HCT116 (cell line): ENCODE measurements at regions not wholly inside any gene's neighbourhood (a gene's known extent, or its start where the extent isn't known, plus 50 kb on each side); places are given as distances from the start of the nearest gene placed in this dataset.

Experiments used
- ATAC-seq: fragments of 200-7000 bp; cut with Tn5 transposase; 2 replicates; pipeline ENCODE4 v1.9.1; 2020; ENCODE audit warnings: mild to moderate bottlenecking, moderate library complexity
- BruUV-seq: library from RNA; stranded (reverse); fragments of 400-500 nt; replicated peaks from 2 replicates; lab custom pipeline; 2021; lab: Mats Ljungman, UMichigan
- CTCF ChIA-PET: fragments of 300-600 bp; sonication (Branson Sonifier 250); formaldehyde crosslinking; loops from one replicate; lab custom pipeline; 2021; ENCODE audit warnings: antibody characterized with exemption; lab: Charles Lee
- POLR2A ChIA-PET: fragments of 300-600, 350-600 bp; sonication (Branson Sonifier 250); formaldehyde crosslinking; loops from one replicate; lab custom pipeline; 2021; ENCODE audit warnings: antibody characterized with exemption; lab: Charles Lee
- RAD21 ChIA-PET, 2 experiments: fragments of 300-600 bp; sonication (Branson Sonifier 250); formaldehyde crosslinking; loops; one replicate each; lab custom pipeline; 2023; ENCODE audit warnings: low total read pairs in 2 of 2; ENCODE audit not compliant: uncharacterized antibody in 2 of 2, unreplicated experiment in 2 of 2, low non-redundant PET in 1 of 2; lab: Charles Lee
- DNase-seq: peaks from one replicate; pipeline ENCODE4 v3.0.0-alpha.2; 2010; ENCODE audit warnings: low read depth, low spot score
- H2AFZ ChIP-seq: fragments of 200-600 bp; shearing (Covaris generic), sonication (generic); 2 replicates; pipeline ENCODE4 v1.6.1; 2017; ENCODE audit warnings: low read depth, mixed run types, mixed read lengths, antibody characterized with exemption, low read length; ENCODE audit not compliant: poor library complexity, severe bottlenecking
- H3K27ac ChIP-seq: 2 replicates; pipeline ENCODE4 v1.5.1; 2012; ENCODE audit warnings: low read depth, low read length
- H3K27me3 ChIP-seq: fragments of 200-600 bp; sonication (generic); 2 replicates; pipeline ENCODE4 v1.6.1; 2016; ENCODE audit warnings: mixed run types, low read length, mixed read lengths; ENCODE audit not compliant: insufficient read depth
- H3K36me3 ChIP-seq, 2 experiments: fragments of 200-500 bp in 1 of 2; fragments of 200-600 bp in 1 of 2; sonication (Bioruptor generic) in 1 of 2; sonication (generic) in 1 of 2; 2 replicates each; pipeline versions ENCODE4 v1.5.1 to v1.6.1; 2014 to 2016; ENCODE audit warnings: low read length in 2 of 2, inconsistent platforms in 1 of 2, mixed read lengths in 1 of 2, mixed run types in 1 of 2; ENCODE audit not compliant: insufficient read depth in 2 of 2, control insufficient read depth in 1 of 2
- H3K4me1 ChIP-seq, 2 experiments: fragments of 200-600 bp in 1 of 2; sonication (generic) in 1 of 2; 2 replicates each; pipeline versions ENCODE4 v1.5.1 to v1.6.1; 2012 to 2017; ENCODE audit warnings: low read length in 2 of 2, inconsistent platforms in 1 of 2, mild to moderate bottlenecking in 1 of 2, mixed read lengths in 1 of 2, mixed run types in 1 of 2, moderate library complexity in 1 of 2; ENCODE audit not compliant: insufficient read depth in 2 of 2, control insufficient read depth in 1 of 2
- H3K4me2 ChIP-seq: fragments of 200-600 bp; sonication (generic); 2 replicates; pipeline ENCODE4 v1.6.1; 2017; ENCODE audit warnings: mixed run types, low read length, mixed read lengths
- H3K4me3 ChIP-seq, 2 experiments: fragments of 200-600 bp in 1 of 2; sonication (generic) in 1 of 2; replicated peaks in 1 of 2; 2 replicates each; pipeline ENCODE4 v1.5.1; 2011 to 2016; ENCODE audit warnings: low read length in 2 of 2, control low read depth in 1 of 2, low read depth in 1 of 2, mild to moderate bottlenecking in 1 of 2, mixed read lengths in 1 of 2, mixed run types in 1 of 2
- H3K79me2 ChIP-seq: fragments of 200-600 bp; sonication (generic); 2 replicates; pipeline ENCODE4 v1.6.1; 2017; ENCODE audit warnings: mild to moderate bottlenecking, mixed run types, low read length, moderate library complexity, mixed read lengths; ENCODE audit not compliant: insufficient read depth
- H3K9ac ChIP-seq: fragments of 200-600 bp; sonication (generic); 2 replicates; pipeline ENCODE4 v1.6.1; 2016; ENCODE audit warnings: low read length, mixed read lengths
- H3K9me2 ChIP-seq: fragments of 200-600 bp; sonication (generic), shearing (Covaris generic); 2 replicates; pipeline ENCODE4 v1.6.1; 2017; ENCODE audit warnings: mixed run types, mild to moderate bottlenecking, moderate library complexity; ENCODE audit not compliant: insufficient read depth
- H3K9me3 ChIP-seq, 2 experiments: fragments of 200-500 bp in 1 of 2; fragments of 200-600 bp in 1 of 2; sonication (Bioruptor generic) in 1 of 2; sonication (generic) in 1 of 2; 2 replicates each; pipeline ENCODE4 v1.6.1; 2014 to 2017; ENCODE audit warnings: low read length in 2 of 2, mixed read lengths in 2 of 2, inconsistent platforms in 1 of 2, low read depth in 1 of 2, mild to moderate bottlenecking in 1 of 2, mixed run types in 1 of 2, moderate library complexity in 1 of 2; ENCODE audit not compliant: control insufficient read depth in 1 of 2, insufficient read depth in 1 of 2
- H4K20me1 ChIP-seq: fragments of 200-600 bp; sonication (generic), shearing (Covaris generic); 2 replicates; pipeline ENCODE4 v1.6.1; 2017; ENCODE audit warnings: mixed run types, mild to moderate bottlenecking, moderate library complexity; ENCODE audit not compliant: insufficient read depth
- CEBPB ChIP-seq: IDR thresholded peaks from 2 replicates; pipeline ENCODE4 v1.6.1; 2012; ENCODE audit warnings: low read depth
- EZH2 ChIP-seq: fragments of 200-600 bp; sonication (generic); IDR thresholded peaks from 2 replicates; pipeline ENCODE4 v1.6.1; 2017; ENCODE audit warnings: antibody characterized with exemption, mixed run types
- EZH2phosphoT487 ChIP-seq: fragments of 200-600 bp; IDR thresholded peaks from 2 replicates; pipeline ENCODE4 v1.6.1; 2018; ENCODE audit warnings: antibody characterized with exemption, borderline replicate concordance
- FOSL1 ChIP-seq: IDR thresholded peaks from 2 replicates; pipeline ENCODE4 v1.6.1; 2012; ENCODE audit warnings: low read depth
- ZFX ChIP-seq: fragments of 450-650 bp; IDR thresholded peaks from 2 replicates; pipeline ENCODE4 v1.6.1; 2017
- intact Hi-C: fragments of 100-400 bp; cut with micrococcal nuclease; formaldehyde crosslinking; loops from 2 replicates; pipeline ENCODE4 v1.10.0; 2022
- TF ChIP-seq, protein P1 (sequence below): IDR thresholded peaks from 2 replicates; pipeline ENCODE4 v1.6.1; 2012; ENCODE audit warnings: low read depth
- TF ChIP-seq, protein P2 (sequence below): IDR thresholded peaks from 2 replicates; pipeline ENCODE4 v1.6.1; 2012

DNA sequence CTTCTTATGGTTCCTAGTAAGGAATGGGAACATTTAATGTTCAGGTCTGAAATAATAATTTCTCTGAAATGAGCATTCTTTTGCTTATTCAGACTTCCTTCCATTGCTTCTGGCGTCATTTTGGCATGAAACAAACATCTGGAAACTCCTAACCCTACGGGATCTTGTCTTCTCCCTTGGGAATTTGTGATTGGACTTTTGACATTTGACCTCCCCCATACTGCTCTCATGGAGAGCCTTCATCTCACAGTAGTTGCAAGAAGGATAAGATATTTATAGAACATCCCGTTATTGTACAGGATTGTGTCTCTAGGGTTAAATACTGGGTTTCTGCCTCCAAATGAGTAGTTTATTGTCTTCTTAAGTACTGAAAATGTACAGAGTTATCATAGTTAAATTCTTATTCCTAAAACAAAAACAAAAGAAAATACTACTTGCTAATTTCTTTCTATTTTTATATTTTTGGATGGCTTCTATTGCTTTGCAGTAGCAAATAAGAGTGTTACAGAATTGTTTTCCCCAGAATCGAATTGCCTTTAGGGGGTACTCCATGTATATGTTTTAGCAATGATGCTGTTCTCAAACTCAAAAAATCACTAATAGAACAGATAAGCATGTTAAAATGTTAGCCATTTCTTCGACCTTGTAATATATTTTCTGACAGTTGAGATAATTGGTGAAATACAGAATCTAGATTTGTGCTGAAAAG lies 366.8 kb downstream of the DLEU7 start:
- intact Hi-C loops: no loop called here
- BruUV-seq: no TSS peak

More for the DNA sequence above, 366.8 kb downstream of the DLEU7 start:
- no peaks in the 10 kb centered on the region for H3K27me3 ChIP-seq
- H3K79me2 ChIP-seq: no peaks in the 10 kb centered on the region
- H3K9ac ChIP-seq: no peak overlapping the region
- ATAC-seq (no peak), DNase-seq (no peak)
- H3K9me2 ChIP-seq: no peaks in the 10 kb centered on the region
- H3K9me3 ChIP-seq: no peaks in the 10 kb centered on the region
- H3K27ac ChIP-seq: no peak overlapping the region
- H2AFZ ChIP-seq: no peak overlapping the region
- ChIA-PET POLR2A (no interaction called here), CTCF (no interaction called here), RAD21 (no interaction called here)
- H3K36me3 ChIP-seq: no peaks in the 10 kb centered on the region
- H4K20me1 ChIP-seq: no peaks in the 10 kb centered on the region
- no peak overlapping the region for H3K4me3 ChIP-seq
- no peak overlapping the region for H3K4me2 ChIP-seq
- TF ChIP-seq, protein P1, sequence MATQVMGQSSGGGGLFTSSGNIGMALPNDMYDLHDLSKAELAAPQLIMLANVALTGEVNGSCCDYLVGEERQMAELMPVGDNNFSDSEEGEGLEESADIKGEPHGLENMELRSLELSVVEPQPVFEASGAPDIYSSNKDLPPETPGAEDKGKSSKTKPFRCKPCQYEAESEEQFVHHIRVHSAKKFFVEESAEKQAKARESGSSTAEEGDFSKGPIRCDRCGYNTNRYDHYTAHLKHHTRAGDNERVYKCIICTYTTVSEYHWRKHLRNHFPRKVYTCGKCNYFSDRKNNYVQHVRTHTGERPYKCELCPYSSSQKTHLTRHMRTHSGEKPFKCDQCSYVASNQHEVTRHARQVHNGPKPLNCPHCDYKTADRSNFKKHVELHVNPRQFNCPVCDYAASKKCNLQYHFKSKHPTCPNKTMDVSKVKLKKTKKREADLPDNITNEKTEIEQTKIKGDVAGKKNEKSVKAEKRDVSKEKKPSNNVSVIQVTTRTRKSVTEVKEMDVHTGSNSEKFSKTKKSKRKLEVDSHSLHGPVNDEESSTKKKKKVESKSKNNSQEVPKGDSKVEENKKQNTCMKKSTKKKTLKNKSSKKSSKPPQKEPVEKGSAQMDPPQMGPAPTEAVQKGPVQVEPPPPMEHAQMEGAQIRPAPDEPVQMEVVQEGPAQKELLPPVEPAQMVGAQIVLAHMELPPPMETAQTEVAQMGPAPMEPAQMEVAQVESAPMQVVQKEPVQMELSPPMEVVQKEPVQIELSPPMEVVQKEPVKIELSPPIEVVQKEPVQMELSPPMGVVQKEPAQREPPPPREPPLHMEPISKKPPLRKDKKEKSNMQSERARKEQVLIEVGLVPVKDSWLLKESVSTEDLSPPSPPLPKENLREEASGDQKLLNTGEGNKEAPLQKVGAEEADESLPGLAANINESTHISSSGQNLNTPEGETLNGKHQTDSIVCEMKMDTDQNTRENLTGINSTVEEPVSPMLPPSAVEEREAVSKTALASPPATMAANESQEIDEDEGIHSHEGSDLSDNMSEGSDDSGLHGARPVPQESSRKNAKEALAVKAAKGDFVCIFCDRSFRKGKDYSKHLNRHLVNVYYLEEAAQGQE: no peak
- TF ChIP-seq EZH2 (no peak), FOSL1 (no peak), EZH2phosphoT487 (no peak), ZFX (no peak), CEBPB (no peak)
- TF ChIP-seq, protein P2, sequence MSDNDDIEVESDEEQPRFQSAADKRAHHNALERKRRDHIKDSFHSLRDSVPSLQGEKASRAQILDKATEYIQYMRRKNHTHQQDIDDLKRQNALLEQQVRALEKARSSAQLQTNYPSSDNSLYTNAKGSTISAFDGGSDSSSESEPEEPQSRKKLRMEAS: no peak
- H3K4me1 ChIP-seq: no peaks in the 10 kb centered on the region
